ENCODE measurements at regions not wholly inside any gene's neighbourhood (a gene's known extent, or its start where the extent isn't known, plus 50 kb on each side); places are given as distances from the start of the nearest gene placed in this dataset.
A peak's percentile ranks its signal among the peaks of the same experiment; 100 is the strongest.

DNA sequence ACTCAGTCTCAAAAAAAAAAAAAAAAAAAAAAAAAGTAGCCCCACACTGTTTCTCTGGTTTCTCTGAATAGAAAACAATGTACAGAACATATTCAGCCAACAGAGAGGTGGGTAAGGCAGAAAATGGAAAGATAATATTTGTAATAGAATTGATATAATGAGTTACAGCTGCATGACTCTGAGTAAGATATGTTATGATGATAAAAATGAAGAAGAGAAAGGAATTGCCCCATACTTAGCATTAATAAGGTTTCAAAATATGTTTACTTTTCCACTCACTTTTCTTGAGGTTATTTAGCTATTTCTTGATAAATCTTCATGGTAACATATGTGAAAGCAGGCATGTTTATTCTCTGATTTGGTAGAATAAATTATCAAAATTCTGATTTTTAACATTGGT, 100.9 kb upstream of the ROBO2 start:
- intact Hi-C loops (cut with DNase I), result no loop called here
- Histone ChIP-seq H3K4me1 (ENCODE audit: control insufficient read depth in 2 of 3, insufficient read depth in 2 of 3, low read depth in 1 of 3, low read length in 3 of 3) (peaks cover 0 to 4% (median 0%) of the 10 kb centered on the region in 3 donors), H3K4me3 (ENCODE audit: low read length in 3 of 3) (no peak overlapping the region), H3K9ac (ENCODE audit: low read length in 3 of 3) (no peak overlapping the region), H3K27me3 (ENCODE audit: control insufficient read depth, insufficient read depth, low read length) (no peaks in the 10 kb centered on the region), H3K9me3 (ENCODE audit: control insufficient read depth in 2 of 3, insufficient read depth in 1 of 3, low read length in 3 of 3) (no peaks in the 10 kb centered on the region), H3K36me3 (ENCODE audit: control insufficient read depth in 2 of 3, insufficient read depth in 3 of 3, low read length in 3 of 3) (no peaks in the 10 kb centered on the region), H3K27ac (ENCODE audit: low read depth in 2 of 2, low read length in 2 of 2) (no peak overlapping the region)
- FAIRE-seq (no peak), DNase-seq (no peak)
- no peak for TF ChIP-seq CTCF (IDR thresholded peaks at IDR 0.05; ENCODE audit: borderline replicate concordance, extremely low read depth, insufficient read depth)

DNA sequence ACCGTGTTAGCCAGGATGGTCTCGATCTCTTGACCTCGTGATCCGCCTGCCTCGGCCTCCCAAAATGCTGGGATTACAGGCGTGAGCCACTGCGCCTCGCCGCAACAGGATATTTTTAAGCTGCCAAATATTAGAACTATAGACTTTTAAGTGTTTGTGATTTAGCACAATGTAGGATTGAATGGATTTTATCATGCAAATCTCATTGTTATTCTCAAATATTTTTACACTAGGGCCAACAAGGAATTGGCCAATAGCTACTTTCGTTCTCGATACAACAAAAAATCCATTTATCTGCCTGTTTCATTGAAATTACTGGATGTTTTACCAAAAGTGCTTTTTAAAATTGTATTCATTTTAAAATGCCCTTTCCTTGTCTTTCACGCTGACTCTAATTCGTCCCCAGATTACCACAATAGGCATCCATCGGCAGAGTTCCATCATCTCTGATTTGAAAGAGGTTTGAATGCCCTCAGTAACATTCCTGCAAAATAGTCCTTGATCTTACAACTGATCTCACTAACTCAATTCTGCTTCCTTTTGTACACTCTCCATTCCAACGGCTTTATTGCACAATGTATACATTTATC, 99.6 kb upstream of the ROBO2 start:
- H3K27ac ChIP-seq (ENCODE audit: low read depth in 2 of 2, low read length in 2 of 2), result no peak overlapping the region
- FAIRE-seq, result no peak
- H3K9me3 ChIP-seq (ENCODE audit: control insufficient read depth in 2 of 3, insufficient read depth in 1 of 3, low read length in 3 of 3), result no peaks in the 10 kb centered on the region
- no peak overlapping the region for H3K4me3 ChIP-seq (ENCODE audit: low read length in 3 of 3)
- peaks cover 0 to 4% (median 0%) of the 10 kb centered on the region in 3 donors for H3K4me1 ChIP-seq (ENCODE audit: control insufficient read depth in 2 of 3, insufficient read depth in 2 of 3, low read depth in 1 of 3, low read length in 3 of 3)
- H3K9ac ChIP-seq (ENCODE audit: low read length in 3 of 3), result no peak overlapping the region
- DNase-seq, result no peak
- TF ChIP-seq CTCF (IDR thresholded peaks at IDR 0.05; ENCODE audit: borderline replicate concordance, extremely low read depth, insufficient read depth), result no peak
- intact Hi-C loops (cut with DNase I), result no loop called here
- no peaks in the 10 kb centered on the region for H3K27me3 ChIP-seq (ENCODE audit: control insufficient read depth, insufficient read depth, low read length)
- H3K36me3 ChIP-seq (ENCODE audit: control insufficient read depth in 2 of 3, insufficient read depth in 3 of 3, low read length in 3 of 3), result no peaks in the 10 kb centered on the region

DNA sequence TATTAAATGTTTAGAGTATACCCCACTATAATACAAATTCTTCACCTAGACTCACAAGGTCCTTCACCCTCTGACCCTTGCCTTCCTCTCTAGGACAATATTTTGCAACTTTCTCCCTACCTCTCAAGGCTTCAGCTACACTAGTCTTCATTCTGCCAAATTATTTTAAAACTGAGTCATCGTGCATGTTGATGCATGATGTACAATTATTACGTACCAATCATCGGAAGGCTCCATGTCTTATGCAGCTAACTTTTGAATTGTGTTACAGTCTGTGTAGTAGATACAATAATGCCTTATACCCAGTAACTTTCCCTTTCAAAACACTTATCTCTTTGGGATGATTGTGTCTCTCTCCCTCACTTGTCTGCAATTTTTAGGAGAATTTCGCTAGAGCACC, 98.5 kb upstream of the ROBO2 start:
- Histone ChIP-seq H3K9me3 (ENCODE audit: control insufficient read depth in 2 of 3, insufficient read depth in 1 of 3, low read length in 3 of 3) (no peaks in the 10 kb centered on the region), H3K27me3 (ENCODE audit: control insufficient read depth, insufficient read depth, low read length) (no peaks in the 10 kb centered on the region), H3K27ac (ENCODE audit: low read depth in 2 of 2, low read length in 2 of 2) (no peak overlapping the region), H3K4me1 (ENCODE audit: control insufficient read depth in 2 of 3, insufficient read depth in 2 of 3, low read depth in 1 of 3, low read length in 3 of 3) (peaks cover 0 to 4% (median 0%) of the 10 kb centered on the region in 3 donors), H3K36me3 (ENCODE audit: control insufficient read depth in 2 of 3, insufficient read depth in 3 of 3, low read length in 3 of 3) (no peaks in the 10 kb centered on the region), H3K4me3 (ENCODE audit: low read length in 3 of 3) (no peak overlapping the region), H3K9ac (ENCODE audit: low read length in 3 of 3) (no peak overlapping the region)
- DNase-seq (no peak), FAIRE-seq (no peak)
- intact Hi-C loops (cut with DNase I), result no loop called here
- TF ChIP-seq CTCF (IDR thresholded peaks at IDR 0.05; ENCODE audit: borderline replicate concordance, extremely low read depth, insufficient read depth), result no peak

GRCh38 chr3:76942101-76942500, 97.8 kb upstream of the ROBO2 start:
- Histone ChIP-seq H3K27me3 (ENCODE audit: control insufficient read depth, insufficient read depth, low read length) (no peaks in the 10 kb centered on the region), H3K9me3 (ENCODE audit: control insufficient read depth in 2 of 3, insufficient read depth in 1 of 3, low read length in 3 of 3) (no peaks in the 10 kb centered on the region), H3K4me3 (ENCODE audit: low read length in 3 of 3) (no peak overlapping the region), H3K36me3 (ENCODE audit: control insufficient read depth in 2 of 3, insufficient read depth in 3 of 3, low read length in 3 of 3) (no peaks in the 10 kb centered on the region), H3K9ac (ENCODE audit: low read length in 3 of 3) (no peak overlapping the region), H3K4me1 (ENCODE audit: control insufficient read depth in 2 of 3, insufficient read depth in 2 of 3, low read depth in 1 of 3, low read length in 3 of 3) (peaks cover 0 to 4% (median 0%) of the 10 kb centered on the region in 3 donors), H3K27ac (ENCODE audit: low read depth in 2 of 2, low read length in 2 of 2) (no peak overlapping the region)
- no peak for TF ChIP-seq CTCF (IDR thresholded peaks at IDR 0.05; ENCODE audit: borderline replicate concordance, extremely low read depth, insufficient read depth)
- no peak for FAIRE-seq
- intact Hi-C loops (cut with DNase I), result no loop called here
- DNase-seq, result peak in 3 of 5 donors; percentile 15 to 59 (median 58)
